Right hindlimb (tissue), 1 donor: ENCODE measurements at regions not wholly inside any gene's neighbourhood (a gene's known extent, or its start where the extent isn't known, plus 50 kb on each side); places are given as distances from the start of the nearest gene placed in this dataset.

Experiments used
- DNase-seq: peaks from one replicate; pipeline ENCODE4 v3.0.0-alpha.2; 2018

GRCh38 chr2:240300261-240300821, 135.1 kb upstream of the GPC1 start:
- no peak for DNase-seq

GRCh38 chr2:240300840-240301239, 134.6 kb upstream of the GPC1 start:
- no peak for DNase-seq

GRCh38 chr2:240301256-240301795, 134.1 kb upstream of the GPC1 start:
- peak; percentile 3 for DNase-seq

GRCh38 chr2:240302041-240302440, 133.4 kb upstream of the GPC1 start:
- DNase-seq = no peak

- peak; percentile 2 for DNase-seq
Observed at GRCh38 chr2:240302933-240303595, 132.4 kb upstream of the GPC1 start.

- DNase-seq = peak; percentile 15
Observed at GRCh38 chr2:240303896-240304745, 131.3 kb upstream of the GPC1 start.

- peak; percentile 3 for DNase-seq
Observed at GRCh38 chr2:240304746-240305161, 130.7 kb upstream of the GPC1 start.

- peak; percentile 4 for DNase-seq
Observed at GRCh38 chr2:240305369-240305962, 130.0 kb upstream of the GPC1 start.

GRCh38 chr2:240306185-240306584, 129.3 kb upstream of the GPC1 start:
- DNase-seq = no peak

- DNase-seq = no peak
Observed at GRCh38 chr2:240308111-240308651, 127.3 kb upstream of the GPC1 start.

- DNase-seq = no peak
Observed at GRCh38 chr2:240309214-240309613, 126.2 kb upstream of the GPC1 start.

- no peak for DNase-seq
Observed at GRCh38 chr2:240310201-240310600, 125.3 kb upstream of the GPC1 start.

GRCh38 chr2:240310645-240311044, 124.8 kb upstream of the GPC1 start:
- DNase-seq = no peak

- no peak for DNase-seq
Observed at GRCh38 chr2:240311821-240312220, 123.6 kb upstream of the GPC1 start.

- no peak for DNase-seq
Observed at GRCh38 chr2:240319221-240319854, 116.1 kb upstream of the GPC1 start.

GRCh38 chr2:240319855-240320203, 115.6 kb upstream of the GPC1 start:
- DNase-seq = no peak

- peak; percentile 37 for DNase-seq
Observed at GRCh38 chr2:240320204-240320993, 115.1 kb upstream of the GPC1 start.

GRCh38 chr2:240322231-240322955, 113.1 kb upstream of the GPC1 start:
- DNase-seq = no peak

GRCh38 chr2:240322991-240323390, 112.5 kb upstream of the GPC1 start:
- DNase-seq = no peak

- no peak for DNase-seq
Observed at GRCh38 chr2:240323601-240324291, 111.7 kb upstream of the GPC1 start.
